Glutamatergic neuron (in vitro differentiated cells): ENCODE measurements at regions not wholly inside any gene's neighbourhood (a gene's known extent, or its start where the extent isn't known, plus 50 kb on each side); places are given as distances from the start of the nearest gene placed in this dataset.

Source experiments
- DNase-seq: peaks from one replicate; pipeline ENCODE4 v3.0.0; 2022
- H3K27ac Mint-ChIP-seq: one replicate; pipeline ENCODE4 v1.8.0; 2020; ENCODE audit warnings: mild to moderate bottlenecking, mixed read lengths, inconsistent platforms; ENCODE audit not compliant: unreplicated experiment
- H3K27me3 Mint-ChIP-seq: one replicate; pipeline ENCODE4 v1.8.0; 2020; ENCODE audit warnings: mild to moderate bottlenecking, moderate library complexity, mixed read lengths, inconsistent platforms; ENCODE audit not compliant: unreplicated experiment
- H3K36me3 Mint-ChIP-seq: one replicate; pipeline ENCODE4 v1.8.0; 2020; ENCODE audit warnings: mild to moderate bottlenecking, mixed read lengths, inconsistent platforms; ENCODE audit not compliant: unreplicated experiment
- H3K4me1 Mint-ChIP-seq: one replicate; pipeline ENCODE4 v1.8.0; 2020; ENCODE audit warnings: mild to moderate bottlenecking, low read depth, mixed read lengths, inconsistent platforms; ENCODE audit not compliant: unreplicated experiment
- H3K4me3 Mint-ChIP-seq: one replicate; pipeline ENCODE4 v1.8.0; 2020; ENCODE audit warnings: mild to moderate bottlenecking, mixed read lengths, inconsistent platforms; ENCODE audit not compliant: unreplicated experiment
- H3K9me3 Mint-ChIP-seq: one replicate; pipeline ENCODE4 v1.8.0; 2020; ENCODE audit warnings: mild to moderate bottlenecking, moderate library complexity, mixed read lengths, inconsistent platforms; ENCODE audit not compliant: unreplicated experiment
- CTCF ChIP-seq: fragments of 200-600 bp; sonication (generic); IDR thresholded peaks from one replicate; pipeline ENCODE4 v1.5.0; 2021; ENCODE audit not compliant: partially characterized antibody, unreplicated experiment

GRCh38 chr3:117798687-117799386 is 1089.3 kb downstream of the TUSC7 start:
- DNase-seq = no peak

GRCh38 chr3:117799387-117799735 is 1089.8 kb downstream of the TUSC7 start:
- Mint-ChIP-seq H3K27me3 (peaks cover 2% of the 10 kb centered on the region), H3K27ac (no peak overlapping the region)

More at GRCh38 chr3:117798687-117799386, 1089.3 kb downstream of the TUSC7 start:
- Mint-ChIP-seq H3K4me1 (peaks cover 21% of the 10 kb centered on the region), H3K4me3 (no peak overlapping the region), H3K27me3 (peaks cover 2% of the 10 kb centered on the region), H3K27ac (no peak overlapping the region), H3K36me3 (no peaks in the 10 kb centered on the region), H3K9me3 (peaks cover 3% of the 10 kb centered on the region)
- no peak for TF ChIP-seq CTCF

GRCh38 chr3:117801912-117802239 is 1092.3 kb downstream of the TUSC7 start:
- H3K36me3 Mint-ChIP-seq = no peaks in the 10 kb centered on the region
- H3K4me1 Mint-ChIP-seq = peaks cover 15% of the 10 kb centered on the region
- H3K27me3 Mint-ChIP-seq = peaks cover 2% of the 10 kb centered on the region
- H3K4me3 Mint-ChIP-seq = no peak overlapping the region
- H3K27ac Mint-ChIP-seq = no peak overlapping the region
- no peak for DNase-seq
- no peak for TF ChIP-seq CTCF
- H3K9me3 Mint-ChIP-seq = peaks cover 3% of the 10 kb centered on the region

More at GRCh38 chr3:117799387-117799735, 1089.8 kb downstream of the TUSC7 start:
- no peak overlapping the region for H3K4me3 Mint-ChIP-seq
- no peak for TF ChIP-seq CTCF
- H3K4me1 Mint-ChIP-seq = peaks cover 19% of the 10 kb centered on the region
- DNase-seq = no peak
- no peaks in the 10 kb centered on the region for H3K36me3 Mint-ChIP-seq
- H3K9me3 Mint-ChIP-seq = peaks cover 3% of the 10 kb centered on the region

GRCh38 chr3:117809186-117810081 is 1099.9 kb downstream of the TUSC7 start:
- Mint-ChIP-seq H3K4me1 (peaks cover 36% of the 10 kb centered on the region), H3K36me3 (no peaks in the 10 kb centered on the region), H3K27ac (peak overlapping the region; percentile 44), H3K27me3 (peaks cover 2% of the 10 kb centered on the region), H3K4me3 (no peak overlapping the region), H3K9me3 (peaks cover 4% of the 10 kb centered on the region)
- no peak for DNase-seq
- TF ChIP-seq CTCF = no peak

GRCh38 chr3:117811786-117812185 is 1102.2 kb downstream of the TUSC7 start:
- DNase-seq = no peak
- H3K27ac Mint-ChIP-seq = no peak overlapping the region
- no peaks in the 10 kb centered on the region for H3K36me3 Mint-ChIP-seq
- H3K4me1 Mint-ChIP-seq = peaks cover 32% of the 10 kb centered on the region
- TF ChIP-seq CTCF = no peak
- no peak overlapping the region for H3K4me3 Mint-ChIP-seq
- peaks cover 4% of the 10 kb centered on the region for H3K9me3 Mint-ChIP-seq
- H3K27me3 Mint-ChIP-seq = peaks cover 2% of the 10 kb centered on the region
